ENCODE measurements at regions not wholly inside any gene's neighbourhood (a gene's known extent, or its start where the extent isn't known, plus 50 kb on each side); places are given as distances from the start of the nearest gene placed in this dataset.
"Not testable (repeated sequence)": the region's sequence is repeated elsewhere in the genome, so short reads cannot be mapped to it uniquely, and the experiment has no call there.

DNA sequence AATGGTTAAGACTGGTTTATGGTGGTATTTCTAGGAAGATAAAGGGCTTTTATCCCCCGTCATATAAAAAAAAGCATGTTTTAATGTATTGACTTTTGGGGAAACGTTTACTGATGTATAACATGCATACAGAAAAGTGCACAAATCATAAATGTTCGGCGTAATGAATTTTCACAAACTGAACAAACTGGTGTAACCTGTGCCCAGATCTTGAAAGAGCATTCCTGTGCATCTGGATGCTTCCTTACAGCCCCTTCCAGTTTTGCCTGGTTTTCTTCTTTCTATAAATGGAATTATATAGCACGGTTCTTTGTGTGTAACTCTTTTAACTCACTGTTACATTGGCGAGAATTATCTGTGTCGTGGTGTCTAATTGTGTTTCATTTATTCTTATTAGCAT lies 693.8 kb upstream of the TBX3 start:
- no peak for DNase-seq (ENCODE audit: low read depth in 2 of 3, low spot score in 2 of 3)

DNA sequence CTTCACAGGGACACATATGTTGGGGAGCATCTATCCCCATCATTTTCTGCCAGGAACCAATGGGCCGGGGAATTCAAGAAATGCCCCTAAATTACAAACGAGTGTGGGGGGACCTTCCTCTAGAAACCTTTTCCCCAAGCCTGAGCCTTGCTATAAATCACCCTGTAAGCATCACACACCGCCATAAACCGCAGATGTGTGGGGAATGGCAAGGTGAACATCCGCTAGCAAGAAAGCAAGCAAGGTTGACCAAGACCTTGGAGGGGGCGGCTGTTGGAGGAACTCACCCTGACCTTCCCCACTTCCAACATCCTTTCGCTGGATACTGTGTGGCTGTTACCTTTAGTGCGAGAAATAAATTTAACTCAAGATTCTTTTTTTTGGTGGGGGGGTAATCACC lies 693.3 kb upstream of the TBX3 start:
- DNase-seq (ENCODE audit: low read depth in 2 of 3, low spot score in 2 of 3) = no peak

DNA sequence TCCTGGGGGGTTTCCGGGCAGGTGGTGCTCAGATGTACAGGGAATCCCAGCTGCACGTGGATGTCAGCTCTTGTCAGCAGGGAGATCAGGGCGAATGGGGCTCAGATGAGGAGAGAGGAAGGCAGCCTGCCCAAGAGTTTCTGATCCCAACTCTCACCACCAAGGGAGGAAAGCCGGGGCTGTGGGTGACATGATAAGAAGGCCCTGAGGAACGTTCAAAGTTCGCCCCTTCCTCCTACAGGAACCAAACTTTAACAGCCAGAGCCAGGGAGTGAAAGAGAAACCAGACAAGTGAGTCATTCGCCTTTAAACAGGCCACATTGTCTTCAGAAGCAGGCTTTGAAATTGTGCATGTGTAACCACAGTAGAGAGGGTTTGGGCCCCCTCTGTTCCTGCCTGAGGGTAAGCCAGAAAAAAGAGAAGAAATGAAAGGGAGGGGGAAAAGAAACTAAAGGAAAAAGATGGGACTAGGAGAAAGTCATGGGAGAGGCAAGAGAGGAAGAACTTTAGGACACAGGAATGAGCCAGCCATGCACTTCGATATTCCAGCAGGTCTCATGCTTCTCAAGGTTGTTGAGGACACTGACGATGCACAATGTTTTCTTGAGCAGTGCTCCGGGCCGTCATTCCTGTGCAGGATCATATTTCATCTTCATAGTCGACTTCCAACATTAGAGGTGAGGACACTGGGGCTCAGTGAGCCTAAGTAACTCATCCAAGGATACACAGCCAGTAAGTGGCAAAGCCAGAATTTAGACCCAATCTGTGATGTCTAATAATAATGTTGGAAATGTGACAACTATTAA lies 691.4 kb upstream of the TBX3 start:
- DNase-seq (ENCODE audit: low read depth in 2 of 3, low spot score in 2 of 3) = no peak

DNA sequence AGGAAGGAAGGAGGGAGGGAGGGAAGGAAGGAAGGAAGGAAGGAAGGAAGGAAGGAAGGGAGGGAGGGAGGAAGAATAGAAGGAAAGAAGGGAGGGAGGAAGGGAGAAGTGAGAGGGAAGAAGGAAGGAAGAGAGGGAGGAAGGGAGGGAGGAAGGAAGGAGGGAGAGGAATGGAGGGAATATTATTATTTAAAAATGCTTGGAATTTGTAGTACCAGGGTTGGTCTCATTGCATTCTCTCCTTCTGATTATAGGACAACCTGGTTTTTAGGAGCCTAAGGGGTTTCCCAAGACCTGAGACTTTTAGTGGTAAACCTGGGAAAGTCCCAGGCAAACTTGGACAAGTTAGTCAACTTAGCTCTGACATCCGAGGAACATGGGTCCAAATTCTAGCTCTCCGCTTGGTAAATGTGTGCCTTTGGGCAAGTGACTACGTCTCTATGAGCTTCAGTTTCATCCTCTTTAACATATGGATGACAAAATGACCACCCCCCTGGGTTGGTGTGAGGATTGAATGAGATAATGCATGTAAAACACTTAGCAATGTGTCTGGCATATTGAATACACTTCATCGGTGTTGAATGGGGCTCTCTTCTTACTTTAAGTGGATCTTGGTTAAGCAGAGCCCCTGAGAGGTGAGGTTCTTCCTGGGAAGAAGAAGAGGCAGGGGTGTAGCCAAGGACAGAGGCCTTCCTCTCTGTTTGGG lies 690.7 kb upstream of the TBX3 start:
- no peak for DNase-seq (ENCODE audit: low read depth in 2 of 3, low spot score in 2 of 3)

DNA sequence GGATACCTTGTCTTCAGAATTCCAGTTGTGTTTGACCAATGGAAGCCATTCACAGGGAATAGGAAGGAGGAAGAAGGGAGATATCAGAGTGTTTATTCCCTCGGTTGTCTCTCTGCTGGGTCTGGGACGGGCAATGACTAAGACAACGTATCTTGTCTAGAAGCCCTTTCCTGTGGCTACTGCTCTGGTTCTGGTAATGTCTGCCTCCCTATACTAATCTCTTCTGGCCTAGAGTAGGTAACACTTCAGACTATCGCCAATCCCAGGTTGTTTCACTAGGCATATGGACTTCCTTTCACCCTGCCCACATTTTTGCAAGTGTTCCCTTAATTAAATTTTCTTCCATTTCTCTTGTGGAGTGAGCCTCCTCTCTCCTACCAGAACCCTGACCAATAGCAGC lies 687.7 kb upstream of the TBX3 start:
- DNase-seq (ENCODE audit: low read depth in 2 of 3, low spot score in 2 of 3) = no peak

DNA sequence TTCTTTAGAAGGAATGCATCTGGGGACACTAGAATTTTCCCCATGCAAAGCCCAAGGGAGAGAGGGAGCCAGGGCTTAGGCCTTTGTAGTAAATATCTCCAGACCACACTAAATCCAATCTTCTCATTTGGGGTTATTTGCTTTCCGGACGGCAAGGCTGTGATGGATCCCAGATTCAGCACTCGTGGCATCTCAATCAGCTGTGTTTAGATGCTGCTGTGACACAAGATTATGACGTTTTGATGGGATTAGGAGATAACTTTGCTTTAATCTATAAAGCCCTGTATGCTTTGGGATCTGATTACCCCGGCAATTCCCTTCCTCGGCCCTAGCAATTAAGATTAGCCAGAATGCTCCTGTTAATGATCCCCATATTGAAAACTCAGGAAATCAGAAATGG lies 686.7 kb upstream of the TBX3 start:
- DNase-seq (ENCODE audit: low read depth in 2 of 3, low spot score in 2 of 3) = no peak

DNA sequence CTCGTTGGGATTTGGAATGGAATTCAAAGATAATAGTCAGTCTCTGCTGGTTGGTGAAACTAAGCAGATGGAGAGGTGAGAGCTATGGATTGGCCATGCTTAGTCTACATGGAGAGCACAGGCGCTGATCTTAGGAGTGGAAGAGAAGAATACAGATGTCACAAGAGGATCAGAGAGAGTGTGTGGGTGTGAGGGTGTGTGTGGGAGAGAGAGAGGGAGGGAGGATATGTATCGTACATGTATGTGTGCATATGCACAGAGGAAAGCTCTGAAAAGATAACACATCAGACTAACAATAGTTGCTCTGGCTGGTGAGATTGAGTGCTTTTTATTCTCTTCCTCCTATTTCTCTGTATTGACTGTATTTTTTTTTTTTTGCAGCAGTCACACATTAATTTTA lies 686.2 kb upstream of the TBX3 start:
- no peak for DNase-seq (ENCODE audit: low read depth in 2 of 3, low spot score in 2 of 3)

DNA sequence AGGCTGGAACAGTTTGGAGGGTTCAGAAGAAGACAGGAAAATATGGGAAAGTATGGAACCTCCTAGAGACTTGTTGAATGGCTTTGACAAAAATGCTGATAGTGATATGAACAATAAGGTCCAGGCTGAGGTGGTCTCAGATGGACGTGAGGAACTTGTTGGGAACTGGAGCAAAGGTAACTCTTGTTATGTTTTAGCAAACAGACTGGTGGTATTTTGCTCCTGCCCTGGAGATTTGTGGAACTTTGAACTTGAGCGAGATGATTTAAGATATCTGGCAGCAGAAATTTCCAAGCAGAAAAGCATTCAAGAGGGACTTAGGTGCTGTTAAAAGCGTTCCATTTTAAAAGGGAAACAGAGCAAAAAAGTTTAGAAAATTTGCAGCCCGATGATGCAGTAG lies 682.3 kb upstream of the TBX3 start:
- not testable (repeated sequence) for DNase-seq (ENCODE audit: low read depth in 2 of 3, low spot score in 2 of 3)

DNA sequence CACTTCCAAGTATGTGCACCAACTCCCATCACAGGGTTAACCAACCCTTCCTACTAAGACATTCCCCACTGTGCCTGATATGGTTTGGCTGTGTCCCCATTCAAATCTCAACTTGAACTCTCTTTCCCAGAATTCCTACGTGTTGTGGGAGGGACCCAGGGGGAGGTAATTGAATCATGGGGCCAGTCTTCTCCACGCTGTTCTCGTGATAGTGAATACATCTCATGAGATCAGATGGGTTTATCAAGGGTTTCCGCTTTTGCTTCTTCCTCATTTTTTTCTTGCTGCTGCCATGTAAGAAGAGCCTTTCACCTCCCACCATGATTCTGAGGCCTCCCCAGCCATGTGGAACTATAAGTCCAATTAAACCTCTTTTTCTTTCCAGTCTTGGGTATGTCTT lies 681.8 kb upstream of the TBX3 start:
- DNase-seq (ENCODE audit: low read depth in 2 of 3, low spot score in 2 of 3) = not testable (repeated sequence)

DNA sequence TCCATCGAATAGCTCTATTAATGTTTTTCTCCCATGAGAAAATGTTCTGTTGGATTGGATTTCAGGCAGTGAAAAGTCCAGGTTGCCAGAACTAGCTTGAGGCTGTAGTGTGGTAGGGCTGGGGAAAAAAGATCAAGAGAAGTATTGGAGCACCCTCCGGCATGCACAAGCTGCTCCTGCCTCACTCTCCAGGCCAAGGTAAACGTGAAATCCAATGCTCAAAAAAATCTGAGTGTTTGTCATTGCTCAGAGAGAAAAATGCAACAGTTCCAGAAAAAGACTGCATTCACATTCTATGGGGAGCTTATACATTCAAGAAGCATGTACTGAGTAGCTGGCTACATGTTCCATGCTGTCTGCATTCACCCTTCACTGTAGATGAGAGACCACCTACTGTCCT lies 680.9 kb upstream of the TBX3 start:
- no peak for DNase-seq (ENCODE audit: low read depth in 2 of 3, low spot score in 2 of 3)

DNA sequence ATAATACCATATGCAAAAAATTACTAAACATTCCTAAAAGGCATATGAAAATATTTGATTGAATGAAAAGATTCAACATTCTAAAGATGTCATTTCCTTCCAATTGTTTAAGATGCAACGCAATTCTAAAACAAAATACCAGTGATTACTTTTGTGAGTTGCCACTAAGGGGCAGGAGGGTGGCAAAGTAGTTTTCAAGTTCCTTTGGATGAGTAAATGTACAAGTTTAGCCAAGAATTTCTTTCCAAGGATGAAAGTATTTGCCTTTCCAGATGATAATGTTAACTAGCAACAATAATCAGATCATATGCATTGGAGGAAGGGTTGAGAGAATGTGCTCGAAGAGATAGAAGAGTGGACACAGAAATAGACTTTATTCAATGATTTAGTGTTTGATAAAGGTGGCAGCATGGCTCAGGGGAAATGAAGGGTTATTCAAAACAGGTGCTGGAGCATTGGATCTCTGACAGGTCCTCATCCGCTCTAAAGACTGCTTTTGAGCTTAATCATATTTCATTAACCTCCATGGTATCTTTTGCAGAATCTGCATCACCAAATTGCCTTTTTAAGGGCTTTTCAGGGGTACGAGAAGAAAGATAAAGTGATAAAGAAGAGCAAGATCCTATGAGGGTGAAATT lies 678.5 kb upstream of the TBX3 start:
- no peak for DNase-seq (ENCODE audit: low read depth in 2 of 3, low spot score in 2 of 3)

DNA sequence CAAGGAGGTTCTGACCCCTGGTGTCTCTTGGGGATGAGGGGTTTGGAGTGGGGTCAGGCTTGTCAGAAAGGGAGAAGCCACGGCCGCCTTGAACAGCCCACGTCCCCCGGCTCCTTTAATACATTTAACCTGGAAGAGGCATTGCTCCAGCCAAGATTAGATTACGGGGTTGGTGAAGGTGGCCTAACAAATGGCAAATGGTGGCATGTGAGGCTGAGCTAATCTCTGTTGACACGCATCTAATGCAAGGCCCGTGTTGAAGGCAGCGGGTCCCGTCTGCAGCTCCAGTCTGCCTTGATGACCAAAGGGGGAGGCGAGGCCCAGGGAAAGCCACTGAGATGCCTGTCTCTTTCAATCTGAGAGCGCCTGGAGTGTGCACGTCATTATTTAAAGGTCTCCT lies 673.7 kb upstream of the TBX3 start:
- DNase-seq (ENCODE audit: low read depth in 2 of 3, low spot score in 2 of 3) = no peak

DNA sequence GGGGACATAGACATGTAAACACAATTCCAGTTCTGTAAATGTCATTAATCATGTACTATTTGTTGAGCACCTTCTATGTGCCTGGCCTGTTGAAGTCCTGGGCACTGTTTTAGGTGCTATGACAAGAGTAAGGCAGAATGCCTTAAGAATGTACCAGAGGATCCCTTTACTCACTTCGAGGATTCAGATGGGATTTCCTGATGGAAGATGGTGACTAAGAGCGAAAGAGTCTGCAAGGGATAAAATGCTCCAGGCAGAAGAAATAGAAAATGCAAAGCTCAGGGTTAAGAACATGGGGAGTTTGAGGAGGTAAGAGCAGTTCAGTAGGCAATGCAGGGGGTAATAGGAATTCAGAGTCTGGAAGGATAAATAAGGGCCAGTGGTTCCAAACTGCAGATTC lies 671.3 kb upstream of the TBX3 start:
- DNase-seq (ENCODE audit: low read depth in 2 of 3, low spot score in 2 of 3) = no peak

DNA sequence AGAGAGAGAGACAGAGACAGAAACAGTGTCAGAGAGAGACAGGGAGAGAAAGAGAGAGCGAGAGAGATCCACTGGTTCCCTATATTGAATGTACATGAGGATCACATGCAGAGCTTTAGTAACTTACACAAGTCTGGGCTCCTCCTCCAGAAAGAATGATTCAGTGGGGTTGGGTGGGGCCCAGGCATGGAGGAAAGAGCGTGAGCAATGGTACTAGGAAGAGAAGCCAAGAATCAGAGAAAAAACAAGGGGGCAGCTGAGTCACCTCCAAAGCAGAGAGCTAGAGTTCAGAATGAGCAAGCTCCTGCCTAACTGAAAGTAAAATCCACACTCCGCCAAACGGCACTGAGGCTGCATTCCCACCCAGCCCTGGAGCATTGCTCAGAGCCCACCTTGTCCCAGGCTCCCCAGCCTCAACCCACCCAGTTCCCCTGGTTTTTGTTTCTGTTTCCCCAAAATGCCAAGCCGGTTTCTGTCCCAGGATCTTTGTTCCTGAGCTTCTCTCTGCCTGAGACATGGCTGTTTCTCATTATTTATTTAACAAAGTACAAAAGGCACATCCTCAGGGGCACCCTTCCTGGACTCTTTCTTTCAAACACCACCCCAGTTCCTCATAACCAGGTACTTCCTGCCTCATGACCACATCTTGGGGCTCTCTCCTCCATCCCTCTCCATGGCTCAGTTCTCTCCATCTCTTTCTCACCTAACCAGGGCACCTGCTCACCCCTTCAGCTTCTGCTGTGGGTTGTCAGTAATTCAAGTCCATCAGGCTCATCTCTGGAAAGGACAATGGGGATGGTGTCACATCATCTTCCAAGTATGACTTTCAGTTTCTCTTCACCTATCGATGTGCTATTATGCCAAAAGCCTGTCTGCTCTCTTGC lies 670.3 kb upstream of the TBX3 start:
- no peak for DNase-seq (ENCODE audit: low read depth in 2 of 3, low spot score in 2 of 3)

DNA sequence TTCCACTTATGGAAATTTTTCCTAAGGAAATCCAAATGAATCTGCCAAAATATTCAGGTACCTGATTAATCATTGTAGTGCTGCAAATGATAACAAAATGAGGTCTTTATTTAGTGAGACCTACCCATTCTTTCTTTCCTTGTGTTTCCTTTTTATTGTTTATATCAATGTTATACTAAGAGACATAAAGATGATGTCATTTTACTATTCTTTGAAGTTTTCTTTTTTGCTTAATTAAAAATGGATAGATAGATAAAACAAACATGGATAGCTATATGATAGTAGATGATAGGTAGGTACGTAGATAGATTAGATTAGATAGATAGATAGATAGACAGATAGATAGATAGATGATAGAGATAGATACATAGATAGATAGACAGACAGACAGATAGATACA lies 669.5 kb upstream of the TBX3 start:
- DNase-seq (ENCODE audit: low read depth in 2 of 3, low spot score in 2 of 3) = no peak

DNA sequence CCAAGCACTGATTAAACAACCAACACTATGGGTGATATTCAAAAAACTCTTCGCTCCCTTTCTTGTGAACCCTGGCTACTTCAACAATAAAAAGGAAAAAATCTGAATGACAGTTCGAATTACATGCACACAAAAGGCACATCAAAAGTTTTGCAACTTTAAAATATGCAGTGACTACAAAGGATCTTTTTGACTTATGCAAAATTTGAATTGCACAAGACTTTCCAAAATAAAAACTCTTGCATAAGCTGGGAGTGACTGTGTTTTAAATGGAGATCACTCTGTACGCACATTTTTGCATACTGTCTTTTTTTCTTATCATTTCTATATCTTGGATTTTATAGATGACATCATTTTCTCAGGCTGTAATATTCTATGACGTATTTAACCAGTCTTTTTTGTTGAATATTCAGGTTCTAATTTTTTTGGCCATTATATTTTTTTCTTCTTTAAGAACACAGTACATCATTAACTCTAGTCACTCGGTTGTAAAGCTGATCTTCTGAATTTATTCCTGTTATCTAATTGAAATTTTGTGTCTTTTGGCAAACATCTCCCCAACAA lies 667.6 kb upstream of the TBX3 start:
- no peak for DNase-seq (ENCODE audit: low read depth in 2 of 3, low spot score in 2 of 3)

DNA sequence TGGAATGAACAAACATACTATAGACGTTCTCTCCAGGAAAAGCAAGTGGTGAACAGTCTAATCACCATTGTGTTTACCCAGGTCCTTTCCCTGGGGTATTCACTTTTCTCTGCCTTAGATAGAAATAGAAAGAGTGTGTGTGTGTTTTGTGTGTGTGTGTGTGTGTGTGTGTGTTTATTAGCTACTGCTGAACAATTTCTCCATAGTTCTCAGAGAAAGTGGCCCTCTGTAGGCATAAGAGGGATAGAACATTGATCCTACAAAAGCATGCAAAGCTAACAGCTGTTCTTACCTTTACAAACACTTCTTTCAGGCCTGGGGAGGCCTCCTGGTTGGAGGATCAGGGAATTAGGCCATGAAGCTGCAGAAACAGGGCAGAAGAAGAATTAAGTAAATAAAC lies 665.7 kb upstream of the TBX3 start:
- DNase-seq (ENCODE audit: low read depth in 2 of 3, low spot score in 2 of 3) = no peak

DNA sequence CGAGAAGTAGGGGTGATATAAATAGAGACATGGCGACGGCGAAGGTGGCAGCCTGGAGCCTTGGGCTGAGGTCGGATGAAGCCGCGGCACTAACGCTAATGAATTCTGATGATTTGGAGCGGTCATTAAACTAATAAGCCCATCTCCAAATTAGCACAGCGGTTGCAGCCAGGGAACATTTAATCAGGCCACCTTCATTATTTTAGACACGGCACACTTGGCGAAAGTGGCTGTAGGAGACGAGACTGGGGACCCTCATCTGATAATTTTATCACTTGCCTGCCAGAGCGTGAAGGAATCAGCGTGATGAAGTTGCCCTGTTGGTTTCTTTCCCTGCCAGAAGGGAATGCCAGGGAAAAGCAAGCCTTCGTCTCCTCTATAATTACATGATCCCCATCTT lies 664.3 kb upstream of the TBX3 start:
- no peak for DNase-seq (ENCODE audit: low read depth in 2 of 3, low spot score in 2 of 3)

DNA sequence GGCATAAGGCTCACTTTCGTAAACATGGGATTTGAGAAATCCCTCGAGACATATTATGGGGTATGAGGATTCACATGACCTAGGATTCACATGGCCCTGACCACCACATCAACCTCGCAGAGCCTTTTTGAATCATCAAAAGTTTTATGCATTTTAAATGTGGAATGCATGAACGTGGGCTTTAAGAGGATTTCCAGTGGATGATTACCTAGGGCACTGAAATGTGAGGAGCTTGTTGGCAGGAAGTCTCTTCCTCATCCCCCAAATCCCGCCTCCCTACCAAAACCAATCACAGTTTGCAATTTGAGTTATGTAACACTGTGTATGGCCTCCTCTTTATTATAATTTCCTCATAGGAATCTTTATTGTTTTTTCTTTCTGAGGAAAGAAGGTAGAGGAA lies 659.6 kb upstream of the TBX3 start:
- no peak for DNase-seq (ENCODE audit: low read depth in 2 of 3, low spot score in 2 of 3)

DNA sequence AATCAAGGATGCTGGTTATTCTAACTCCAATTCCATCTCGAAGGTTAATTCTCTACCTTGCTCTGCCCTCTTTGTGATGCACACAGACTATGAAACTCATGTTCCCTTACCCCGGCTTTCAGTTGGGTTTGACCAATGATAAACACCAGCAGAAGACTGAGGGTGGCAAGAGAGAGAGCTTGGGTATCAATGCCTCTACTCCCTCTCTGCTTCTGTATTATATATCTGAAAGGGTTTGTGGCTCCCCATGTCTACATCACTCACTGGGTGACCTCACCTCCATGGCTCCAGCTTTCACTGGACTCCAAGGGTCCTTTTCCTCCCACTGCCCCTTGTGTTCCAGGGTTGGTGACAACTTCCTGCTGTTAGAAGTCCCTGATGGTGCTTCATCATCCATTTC lies 659.0 kb upstream of the TBX3 start:
- DNase-seq (ENCODE audit: low read depth in 2 of 3, low spot score in 2 of 3) = no peak

DNA sequence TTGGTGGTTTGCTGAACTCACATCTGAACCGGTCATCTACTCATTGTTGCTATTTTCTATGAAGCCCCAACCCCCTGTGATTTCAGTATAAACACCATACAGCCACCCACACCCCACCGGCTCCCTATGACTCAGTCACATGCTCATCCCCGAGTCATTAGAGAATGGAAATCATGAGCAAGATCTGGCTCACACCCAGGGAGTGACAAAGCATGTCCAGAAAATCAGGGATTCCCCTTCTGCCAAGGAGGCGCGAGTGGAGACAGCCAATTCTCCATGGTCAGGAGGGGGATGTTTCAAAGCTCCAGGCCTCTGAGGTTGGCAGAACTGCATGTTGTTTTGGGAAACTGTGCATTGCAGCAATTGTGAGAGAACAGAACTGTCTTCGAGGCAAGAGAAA lies 657.5 kb upstream of the TBX3 start:
- DNase-seq (ENCODE audit: low read depth in 2 of 3, low spot score in 2 of 3) = no peak
